Dendritic cell treated with granulocyte-macrophage colony-stimulating factor and Interleukin-4, amounts not matched to agents 40 ng/mL and 50 ng/mL, for 4 days (primary cell): ENCODE measurements at regions not wholly inside any gene's neighbourhood (a gene's known extent, or its start where the extent isn't known, plus 50 kb on each side); places are given as distances from the start of the nearest gene placed in this dataset.

Experiments used
- H3K27ac Mint-ChIP-seq: one replicate; pipeline ENCODE4 v1.8.0; 2022; ENCODE audit warnings: mild to moderate bottlenecking, mixed read lengths
- H3K27me3 Mint-ChIP-seq: one replicate; pipeline ENCODE4 v1.8.0; 2022; ENCODE audit warnings: mild to moderate bottlenecking, mixed read lengths
- H3K36me3 Mint-ChIP-seq: one replicate; pipeline ENCODE4 v1.8.0; 2022; ENCODE audit warnings: low read depth, mixed read lengths
- H3K4me1 Mint-ChIP-seq: one replicate; pipeline ENCODE4 v1.8.0; 2022; ENCODE audit warnings: low read depth, mixed read lengths
- H3K4me3 Mint-ChIP-seq: one replicate; pipeline ENCODE4 v1.8.0; 2022; ENCODE audit warnings: mild to moderate bottlenecking, moderate library complexity, mixed read lengths
- H3K9me3 Mint-ChIP-seq: one replicate; pipeline ENCODE4 v1.8.0; 2022; ENCODE audit warnings: mixed read lengths
- intact Hi-C: fragments of 100-400 bp; cut with micrococcal nuclease; formaldehyde crosslinking; loops from one replicate; pipeline ENCODE4 v1.15.0; 2022

- Mint-ChIP-seq H3K9me3 (peaks cover 9% of the 10 kb centered on the region), H3K36me3 (no peaks in the 10 kb centered on the region), H3K4me1 (no peaks in the 10 kb centered on the region), H3K27me3 (no peaks in the 10 kb centered on the region), H3K27ac (no peak overlapping the region), H3K4me3 (no peak overlapping the region)
- intact Hi-C loops, result no loop called here
These were observed 60.3 kb downstream of the DACT1 start for GRCh38 chr14:58697930-58698642.

DNA sequence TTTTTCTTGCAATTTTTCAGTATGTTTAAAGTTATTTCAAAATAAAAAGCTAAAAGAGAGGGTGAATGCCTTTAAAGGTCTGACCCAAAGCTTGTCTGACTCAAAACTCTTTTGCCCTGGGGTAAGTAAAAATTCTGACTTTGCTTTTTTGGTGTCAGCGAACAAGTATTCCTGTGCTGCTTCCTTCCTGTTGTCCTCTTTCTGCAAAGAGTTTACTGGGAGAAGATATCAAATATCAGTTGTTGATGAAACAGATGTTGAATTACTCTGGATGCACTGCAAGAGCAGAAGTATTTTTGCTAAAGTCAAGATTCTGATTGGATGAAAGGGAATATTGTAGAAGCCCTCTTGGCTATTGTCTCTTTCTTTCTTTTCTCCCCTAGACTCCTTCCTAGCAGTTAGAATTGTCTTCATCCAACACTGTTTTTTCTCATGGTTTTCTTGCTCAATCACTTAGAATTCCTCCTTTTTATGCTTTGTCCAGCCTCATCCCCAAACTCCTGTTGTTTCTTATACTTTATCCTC is 62.0 kb downstream of the DACT1 start:
- Mint-ChIP-seq H3K4me3 (no peak overlapping the region), H3K4me1 (no peaks in the 10 kb centered on the region), H3K27me3 (no peaks in the 10 kb centered on the region), H3K36me3 (no peaks in the 10 kb centered on the region), H3K9me3 (peaks cover 9% of the 10 kb centered on the region), H3K27ac (no peak overlapping the region)
- intact Hi-C loops, result no loop called here

DNA sequence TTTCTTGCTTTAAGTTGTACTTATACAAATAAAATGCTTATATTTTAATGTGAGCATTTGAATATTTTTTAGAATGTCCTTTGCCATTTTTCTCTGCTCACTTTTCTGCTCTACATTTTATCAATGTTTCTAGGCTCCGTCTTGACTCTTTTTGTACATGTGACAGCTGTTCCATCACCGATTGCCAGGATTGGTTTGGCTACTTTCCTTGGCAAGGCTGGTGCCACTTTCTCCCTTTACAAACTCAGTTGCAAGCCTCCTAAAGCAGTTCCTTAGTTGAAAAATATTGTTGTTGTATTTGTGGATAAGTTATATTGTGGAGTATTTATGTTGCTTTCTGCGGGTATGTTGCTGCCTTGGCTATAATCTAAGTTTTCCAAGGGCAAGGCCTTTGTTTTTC is 63.4 kb downstream of the DACT1 start:
- H3K27me3 Mint-ChIP-seq, result no peaks in the 10 kb centered on the region
- intact Hi-C loops, result no loop called here
- no peaks in the 10 kb centered on the region for H3K36me3 Mint-ChIP-seq
- peaks cover 4% of the 10 kb centered on the region for H3K9me3 Mint-ChIP-seq
- no peak overlapping the region for H3K27ac Mint-ChIP-seq
- no peak overlapping the region for H3K4me3 Mint-ChIP-seq
- no peaks in the 10 kb centered on the region for H3K4me1 Mint-ChIP-seq

DNA sequence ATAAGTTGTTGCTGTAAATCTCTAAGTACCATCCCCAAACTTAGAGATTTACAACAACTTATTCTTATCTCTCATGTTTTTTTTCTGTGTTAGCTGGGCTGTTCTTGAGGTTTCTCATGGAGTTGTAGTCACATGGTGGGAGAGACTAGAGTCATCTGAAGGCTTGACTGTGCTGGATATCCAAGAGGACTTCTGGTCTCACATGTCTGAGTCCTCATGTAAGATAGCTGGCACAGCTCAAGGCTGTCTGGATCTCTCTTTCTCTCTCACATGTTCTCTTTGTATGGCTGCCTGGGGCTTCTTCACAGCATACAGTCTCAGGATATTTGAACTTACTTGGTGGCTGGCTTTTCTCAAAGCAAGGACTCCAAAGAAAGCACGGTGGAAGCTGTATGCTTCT is 63.8 kb downstream of the DACT1 start:
- H3K27me3 Mint-ChIP-seq, result no peaks in the 10 kb centered on the region
- no peaks in the 10 kb centered on the region for H3K4me1 Mint-ChIP-seq
- H3K27ac Mint-ChIP-seq, result no peak overlapping the region
- H3K9me3 Mint-ChIP-seq, result no peaks in the 10 kb centered on the region
- H3K36me3 Mint-ChIP-seq, result no peaks in the 10 kb centered on the region
- H3K4me3 Mint-ChIP-seq, result no peak overlapping the region
- intact Hi-C loops, result no loop called here

GRCh38 chr14:58702441-58703160 is 64.8 kb downstream of the DACT1 start:
- Mint-ChIP-seq H3K36me3 (no peaks in the 10 kb centered on the region), H3K4me3 (no peak overlapping the region), H3K4me1 (no peaks in the 10 kb centered on the region), H3K27me3 (no peaks in the 10 kb centered on the region), H3K27ac (no peak overlapping the region), H3K9me3 (no peaks in the 10 kb centered on the region)
- intact Hi-C loops, result no loop called here

- H3K36me3 Mint-ChIP-seq, result no peaks in the 10 kb centered on the region
- H3K4me1 Mint-ChIP-seq, result no peaks in the 10 kb centered on the region
- no peaks in the 10 kb centered on the region for H3K9me3 Mint-ChIP-seq
- intact Hi-C loops, result no loop called here
- H3K27ac Mint-ChIP-seq, result no peak overlapping the region
- no peaks in the 10 kb centered on the region for H3K27me3 Mint-ChIP-seq
- H3K4me3 Mint-ChIP-seq, result no peak overlapping the region
These were observed 65.4 kb downstream of the DACT1 start for GRCh38 chr14:58703161-58703506.

DNA sequence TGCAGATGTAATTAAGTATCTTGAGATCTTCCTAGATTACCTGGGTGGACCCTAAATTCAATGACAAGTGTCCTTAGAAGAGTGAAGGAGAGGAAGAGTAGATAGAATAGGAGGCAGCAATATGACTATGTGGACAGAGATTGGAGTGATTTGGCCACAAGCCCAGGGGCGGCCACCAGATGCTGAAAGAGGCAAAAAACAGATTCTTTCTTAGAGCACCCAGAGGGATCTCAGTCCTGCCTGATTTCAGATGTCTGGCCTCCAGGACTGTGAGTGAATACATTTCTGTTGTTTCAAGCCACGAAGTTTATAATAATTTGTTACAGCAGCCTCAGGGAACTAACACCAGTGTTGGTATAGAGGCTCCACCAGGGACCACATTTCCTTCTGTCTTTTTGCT is 67.3 kb downstream of the DACT1 start:
- intact Hi-C loops, result no loop called here
- H3K4me1 Mint-ChIP-seq, result no peaks in the 10 kb centered on the region
- H3K36me3 Mint-ChIP-seq, result no peaks in the 10 kb centered on the region
- no peak overlapping the region for H3K4me3 Mint-ChIP-seq
- H3K9me3 Mint-ChIP-seq, result no peaks in the 10 kb centered on the region
- no peak overlapping the region for H3K27ac Mint-ChIP-seq
- H3K27me3 Mint-ChIP-seq, result no peaks in the 10 kb centered on the region

DNA sequence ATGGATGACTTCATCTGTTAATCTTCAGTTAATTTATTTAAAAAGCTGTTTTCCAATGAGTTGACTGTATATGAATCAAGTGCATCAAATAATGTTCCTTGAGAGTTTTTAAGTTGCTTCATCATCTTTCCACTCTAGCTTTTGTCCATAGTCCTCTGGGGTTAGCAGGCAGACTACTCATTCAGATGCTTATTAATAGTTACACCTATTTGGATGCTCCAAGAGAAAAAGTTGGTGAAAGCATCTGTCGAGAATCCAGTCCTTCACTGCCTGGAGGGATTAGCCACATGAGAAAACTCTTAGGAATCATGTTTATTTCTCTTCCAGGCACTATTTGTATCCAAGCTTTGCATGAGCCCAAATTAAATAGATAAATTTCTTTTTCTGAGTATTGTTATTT is 70.2 kb downstream of the DACT1 start:
- H3K9me3 Mint-ChIP-seq, result no peaks in the 10 kb centered on the region
- H3K36me3 Mint-ChIP-seq, result no peaks in the 10 kb centered on the region
- no peaks in the 10 kb centered on the region for H3K27me3 Mint-ChIP-seq
- no peak overlapping the region for H3K4me3 Mint-ChIP-seq
- intact Hi-C loops, result no loop called here
- H3K27ac Mint-ChIP-seq, result no peak overlapping the region
- no peaks in the 10 kb centered on the region for H3K4me1 Mint-ChIP-seq

- Mint-ChIP-seq H3K27me3 (no peaks in the 10 kb centered on the region), H3K27ac (no peak overlapping the region), H3K36me3 (no peaks in the 10 kb centered on the region), H3K4me1 (no peaks in the 10 kb centered on the region), H3K9me3 (no peaks in the 10 kb centered on the region), H3K4me3 (no peak overlapping the region)
- intact Hi-C loops, result no loop called here
These were observed 72.2 kb downstream of the DACT1 start for GRCh38 chr14:58709949-58710348.

DNA sequence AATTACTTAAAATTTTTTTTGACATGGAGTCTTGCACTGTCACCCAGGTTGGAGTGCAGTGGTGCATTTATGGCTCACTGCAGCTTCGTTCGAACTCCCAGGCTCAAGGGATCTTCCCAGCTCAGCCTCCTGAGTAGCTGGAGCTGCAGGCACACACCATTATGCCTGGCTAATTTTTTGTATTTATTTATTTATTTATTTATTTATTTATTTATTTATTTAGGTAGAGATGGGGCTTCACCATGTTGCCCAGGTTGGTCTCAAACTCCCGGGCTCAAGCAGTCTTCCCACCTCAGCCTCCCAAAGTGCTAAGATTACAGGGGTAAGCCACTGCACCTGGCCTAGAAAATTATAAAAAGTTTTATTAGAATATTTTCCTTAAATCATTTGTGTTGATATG is 73.6 kb downstream of the DACT1 start:
- Mint-ChIP-seq H3K9me3 (no peaks in the 10 kb centered on the region), H3K4me1 (peaks cover 2% of the 10 kb centered on the region), H3K27ac (no peak overlapping the region), H3K4me3 (no peak overlapping the region), H3K36me3 (no peaks in the 10 kb centered on the region), H3K27me3 (no peaks in the 10 kb centered on the region)
- intact Hi-C loops, result no loop called here

GRCh38 chr14:58712357-58712756 is 74.6 kb downstream of the DACT1 start:
- H3K4me1 Mint-ChIP-seq, result peaks cover 6% of the 10 kb centered on the region
- intact Hi-C loops, result no loop called here
- no peaks in the 10 kb centered on the region for H3K27me3 Mint-ChIP-seq
- no peaks in the 10 kb centered on the region for H3K9me3 Mint-ChIP-seq
- H3K4me3 Mint-ChIP-seq, result no peak overlapping the region
- no peaks in the 10 kb centered on the region for H3K36me3 Mint-ChIP-seq
- H3K27ac Mint-ChIP-seq, result no peak overlapping the region

DNA sequence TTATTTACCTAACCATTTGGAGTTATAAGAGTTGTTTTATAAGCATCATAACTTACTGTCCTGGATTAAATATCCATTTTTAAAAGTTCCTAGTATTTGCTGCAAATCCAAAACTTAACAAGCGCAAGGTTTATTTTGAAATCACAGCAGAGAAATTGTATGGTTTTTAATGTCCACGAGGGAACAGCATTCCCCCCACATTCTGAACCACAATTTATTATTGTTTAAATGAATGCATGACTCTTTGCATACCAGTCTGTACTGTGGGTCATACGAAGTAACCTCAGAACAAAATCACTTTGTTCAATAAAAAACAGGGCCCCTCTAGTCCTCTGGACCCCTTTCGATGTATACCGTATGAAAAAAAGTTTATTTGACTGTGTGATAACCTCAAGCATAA is 75.9 kb downstream of the DACT1 start:
- intact Hi-C loops, result no loop called here
- Mint-ChIP-seq H3K27ac (no peak overlapping the region), H3K9me3 (no peaks in the 10 kb centered on the region), H3K4me1 (peaks cover 7% of the 10 kb centered on the region), H3K4me3 (no peak overlapping the region), H3K27me3 (no peaks in the 10 kb centered on the region), H3K36me3 (no peaks in the 10 kb centered on the region)

DNA sequence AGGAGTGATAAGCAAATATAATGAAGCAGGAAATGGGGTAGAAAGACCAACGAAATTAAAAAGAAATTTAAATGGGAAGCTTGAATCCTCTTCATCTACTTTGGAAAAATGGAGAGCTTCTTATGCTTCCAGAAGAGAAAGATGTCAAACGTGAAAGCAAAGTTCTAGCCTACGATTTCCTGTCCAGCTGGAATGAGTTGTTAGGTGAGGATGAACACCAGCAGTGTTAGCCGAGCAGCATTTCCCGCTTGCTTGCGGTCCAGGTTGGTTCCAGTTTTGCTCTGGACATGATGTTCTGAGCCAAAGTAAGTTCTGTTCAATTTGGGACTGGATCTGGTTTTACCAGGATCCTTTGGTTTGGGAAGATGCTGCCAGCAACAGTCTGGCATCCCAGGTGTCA is 78.9 kb downstream of the DACT1 start:
- H3K27me3 Mint-ChIP-seq, result no peaks in the 10 kb centered on the region
- H3K4me3 Mint-ChIP-seq, result no peak overlapping the region
- H3K36me3 Mint-ChIP-seq, result no peaks in the 10 kb centered on the region
- intact Hi-C loops, result no loop called here
- H3K4me1 Mint-ChIP-seq, result peaks cover 11% of the 10 kb centered on the region
- H3K27ac Mint-ChIP-seq, result no peak overlapping the region
- no peaks in the 10 kb centered on the region for H3K9me3 Mint-ChIP-seq

- Mint-ChIP-seq H3K9me3 (no peaks in the 10 kb centered on the region), H3K4me1 (peaks cover 11% of the 10 kb centered on the region), H3K4me3 (no peak overlapping the region), H3K27me3 (no peaks in the 10 kb centered on the region), H3K27ac (no peak overlapping the region), H3K36me3 (no peaks in the 10 kb centered on the region)
- intact Hi-C loops, result no loop called here
These were observed 79.4 kb downstream of the DACT1 start for GRCh38 chr14:58717211-58717610.

DNA sequence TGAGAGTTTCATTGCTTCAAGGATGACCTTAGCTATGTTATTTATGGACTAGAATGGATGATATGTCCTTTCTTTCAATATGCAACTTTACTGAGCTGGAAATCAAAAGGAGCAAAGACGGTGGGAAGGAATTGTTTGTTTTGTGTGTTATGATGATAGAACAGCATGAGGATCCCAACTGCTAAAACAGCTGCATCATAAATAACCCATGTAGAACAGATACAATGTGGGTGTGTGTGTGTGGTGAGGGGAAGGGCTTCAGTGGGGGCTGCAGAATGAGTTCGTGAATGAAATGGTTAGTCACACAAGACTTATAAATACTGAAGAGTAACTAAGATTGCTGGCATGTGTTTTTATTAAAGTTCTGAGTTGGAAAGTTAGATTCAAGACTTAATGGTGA is 80.1 kb downstream of the DACT1 start:
- Mint-ChIP-seq H3K4me3 (no peak overlapping the region), H3K27ac (no peak overlapping the region), H3K27me3 (no peaks in the 10 kb centered on the region), H3K4me1 (peaks cover 11% of the 10 kb centered on the region), H3K9me3 (no peaks in the 10 kb centered on the region), H3K36me3 (no peaks in the 10 kb centered on the region)
- intact Hi-C loops, result no loop called here
